Brain microvascular endothelial cell (primary cell): ENCODE measurements at regions not wholly inside any gene's neighbourhood (a gene's known extent, or its start where the extent isn't known, plus 50 kb on each side); places are given as distances from the start of the nearest gene placed in this dataset.

ENCODE experiments used
- DNase-seq: peaks from one replicate; pipeline ENCODE4 v3.0.0-alpha.2; 2020
- H3K27ac ChIP-seq: fragments of 250-450 bp; sonication (Bioruptor Pico); 2 replicates; pipeline ENCODE4 v1.5.1; 2020; ENCODE audit warnings: mild to moderate bottlenecking, moderate library complexity
- H3K27me3 ChIP-seq: fragments of 250-450 bp; sonication (Bioruptor Pico); replicated peaks from 2 replicates; pipeline ENCODE4 v1.5.1; 2020; ENCODE audit warnings: mild to moderate bottlenecking
- H3K36me3 ChIP-seq: fragments of 250-450 bp; sonication (Bioruptor Pico); replicated peaks from 2 replicates; pipeline ENCODE4 v1.5.1; 2020; ENCODE audit warnings: mild to moderate bottlenecking
- H3K4me3 ChIP-seq: 2 replicates; pipeline ENCODE4 v1.5.1; 2011; ENCODE audit warnings: low read depth, mild to moderate bottlenecking, control low read depth, low read length, moderate library complexity
- in situ Hi-C: cut with HindIII; loops from 2 replicates; pipeline ENCODE4 v1.10.0; 2017; ENCODE audit warnings: low sequenced_read_pairs, low pct_ligation_motif_present
- TF ChIP-seq, protein P1 (sequence below): IDR thresholded peaks from 2 replicates; pipeline ENCODE4 v1.5.1; 2011; ENCODE audit warnings: low read depth, mild to moderate bottlenecking, moderate library complexity, low read length, control low read depth, inconsistent platforms; ENCODE audit errors: missing control alignments

DNA sequence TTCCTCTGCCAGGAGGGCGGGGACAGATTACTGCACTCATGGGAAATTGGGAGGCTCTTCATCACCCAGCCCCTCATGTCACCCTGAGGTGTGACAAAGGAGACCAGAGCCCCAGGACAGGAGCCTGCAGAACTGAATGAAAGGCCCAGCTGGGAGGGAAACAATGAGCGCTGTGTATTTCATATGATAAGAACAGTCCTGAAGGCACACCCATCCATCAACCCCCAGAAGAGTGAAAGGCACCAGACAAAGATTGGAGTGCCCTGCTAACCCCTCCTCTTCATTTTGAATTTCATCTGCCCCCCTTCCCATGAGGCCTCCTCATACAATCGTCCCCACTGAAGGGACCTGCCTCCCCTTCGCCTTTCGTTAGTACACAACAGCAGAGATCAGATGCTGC lies 160.0 kb upstream of the PRICKLE2 start:
- TF ChIP-seq, protein P1, sequence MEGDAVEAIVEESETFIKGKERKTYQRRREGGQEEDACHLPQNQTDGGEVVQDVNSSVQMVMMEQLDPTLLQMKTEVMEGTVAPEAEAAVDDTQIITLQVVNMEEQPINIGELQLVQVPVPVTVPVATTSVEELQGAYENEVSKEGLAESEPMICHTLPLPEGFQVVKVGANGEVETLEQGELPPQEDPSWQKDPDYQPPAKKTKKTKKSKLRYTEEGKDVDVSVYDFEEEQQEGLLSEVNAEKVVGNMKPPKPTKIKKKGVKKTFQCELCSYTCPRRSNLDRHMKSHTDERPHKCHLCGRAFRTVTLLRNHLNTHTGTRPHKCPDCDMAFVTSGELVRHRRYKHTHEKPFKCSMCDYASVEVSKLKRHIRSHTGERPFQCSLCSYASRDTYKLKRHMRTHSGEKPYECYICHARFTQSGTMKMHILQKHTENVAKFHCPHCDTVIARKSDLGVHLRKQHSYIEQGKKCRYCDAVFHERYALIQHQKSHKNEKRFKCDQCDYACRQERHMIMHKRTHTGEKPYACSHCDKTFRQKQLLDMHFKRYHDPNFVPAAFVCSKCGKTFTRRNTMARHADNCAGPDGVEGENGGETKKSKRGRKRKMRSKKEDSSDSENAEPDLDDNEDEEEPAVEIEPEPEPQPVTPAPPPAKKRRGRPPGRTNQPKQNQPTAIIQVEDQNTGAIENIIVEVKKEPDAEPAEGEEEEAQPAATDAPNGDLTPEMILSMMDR: no peak
- H3K4me3 ChIP-seq: no peak overlapping the region
- no peaks in the 10 kb centered on the region for H3K27me3 ChIP-seq
- no peak for DNase-seq
- in situ Hi-C loops: no loop called here
- H3K36me3 ChIP-seq: no peaks in the 10 kb centered on the region
- no peak overlapping the region for H3K27ac ChIP-seq

DNA sequence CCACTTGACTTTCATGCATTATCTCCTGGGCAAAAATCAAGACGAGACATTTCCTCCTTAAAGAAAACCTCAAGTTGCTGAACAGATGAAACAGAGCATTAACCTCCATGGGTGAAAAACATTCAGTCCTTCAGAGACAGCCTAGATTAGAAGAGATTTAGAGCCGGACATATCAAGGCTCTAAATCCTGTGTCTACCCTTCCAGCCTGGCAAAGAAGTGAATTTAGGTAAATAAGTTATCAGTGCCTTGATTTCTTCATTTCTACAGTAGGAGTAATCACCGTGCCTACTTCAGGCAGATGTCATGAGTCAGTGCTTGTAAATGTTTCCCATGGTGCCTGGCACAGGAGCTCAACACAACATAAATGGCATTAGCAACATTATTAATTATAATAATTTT lies 159.3 kb upstream of the PRICKLE2 start:
- Histone ChIP-seq H3K36me3 (no peaks in the 10 kb centered on the region), H3K27ac (no peak overlapping the region), H3K4me3 (no peak overlapping the region), H3K27me3 (no peaks in the 10 kb centered on the region)
- TF ChIP-seq, protein P1: no peak
- in situ Hi-C loops: no loop called here
- DNase-seq: no peak

DNA sequence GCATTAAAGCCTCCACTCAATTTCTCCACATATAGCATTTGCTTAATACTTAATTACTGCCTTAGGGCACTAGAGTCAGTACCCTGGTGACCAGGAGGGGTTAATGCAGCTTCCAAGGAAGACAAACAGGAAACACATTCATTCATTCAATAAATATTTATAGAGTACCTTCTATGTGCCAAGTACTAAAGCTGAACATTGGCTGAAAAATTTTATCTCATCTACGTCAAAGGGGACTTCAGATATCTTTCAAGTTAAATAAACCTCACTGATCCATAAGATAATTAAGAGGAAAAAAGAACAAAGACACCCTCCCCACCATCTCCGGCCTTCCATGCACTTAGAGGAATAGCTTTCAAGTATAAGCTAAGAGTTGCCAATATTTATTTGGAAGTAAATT lies 156.9 kb upstream of the PRICKLE2 start:
- Histone ChIP-seq H3K36me3 (no peaks in the 10 kb centered on the region), H3K27me3 (no peaks in the 10 kb centered on the region), H3K4me3 (no peak overlapping the region), H3K27ac (no peak overlapping the region)
- no peak for DNase-seq
- TF ChIP-seq, protein P1: no peak
- in situ Hi-C loops: no loop called here

DNA sequence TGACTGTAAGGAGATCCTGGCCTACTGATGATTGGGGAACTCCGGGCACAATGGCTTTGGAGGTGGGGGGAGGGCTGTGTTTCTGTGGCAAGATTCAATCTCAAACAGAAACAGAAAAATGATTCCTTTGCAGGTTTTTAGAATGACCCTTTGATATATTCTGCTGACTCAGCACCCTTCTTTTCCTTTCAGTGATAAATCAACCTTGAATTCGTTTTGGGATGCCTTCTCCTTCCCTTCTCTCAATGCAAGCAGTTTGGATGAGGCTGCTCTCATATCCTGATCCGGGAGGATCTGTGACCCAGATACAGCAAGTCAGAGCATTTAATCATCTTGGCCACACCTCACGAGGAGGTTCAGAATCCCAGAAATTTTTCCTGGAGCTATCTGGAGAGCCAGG lies 156.1 kb upstream of the PRICKLE2 start:
- no peaks in the 10 kb centered on the region for H3K27me3 ChIP-seq
- TF ChIP-seq, protein P1: no peak
- H3K27ac ChIP-seq: no peak overlapping the region
- no peak for DNase-seq
- no peaks in the 10 kb centered on the region for H3K36me3 ChIP-seq
- H3K4me3 ChIP-seq: no peak overlapping the region
- in situ Hi-C loops: no loop called here

DNA sequence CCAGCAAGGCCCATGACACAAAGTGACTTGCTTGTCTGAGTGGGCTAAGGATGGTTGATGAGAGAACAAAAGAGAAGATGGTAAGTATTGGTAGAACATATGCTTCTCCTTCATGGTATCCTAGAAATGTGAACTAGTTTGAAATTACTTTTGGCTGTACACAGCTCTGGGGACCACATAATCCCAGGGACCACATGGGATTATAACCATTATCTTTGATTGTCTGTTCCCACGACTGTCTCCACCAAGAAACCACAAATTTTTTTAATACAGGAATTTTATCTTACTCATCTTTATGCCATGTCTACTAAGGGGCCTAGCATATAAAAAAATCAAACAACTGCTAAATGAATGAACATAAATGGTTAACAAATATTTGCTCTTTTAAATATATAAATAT lies 155.3 kb upstream of the PRICKLE2 start:
- no peak for DNase-seq
- H3K27ac ChIP-seq: no peak overlapping the region
- TF ChIP-seq, protein P1: no peak
- in situ Hi-C loops: no loop called here
- H3K4me3 ChIP-seq: no peak overlapping the region
- no peaks in the 10 kb centered on the region for H3K27me3 ChIP-seq
- H3K36me3 ChIP-seq: no peaks in the 10 kb centered on the region

DNA sequence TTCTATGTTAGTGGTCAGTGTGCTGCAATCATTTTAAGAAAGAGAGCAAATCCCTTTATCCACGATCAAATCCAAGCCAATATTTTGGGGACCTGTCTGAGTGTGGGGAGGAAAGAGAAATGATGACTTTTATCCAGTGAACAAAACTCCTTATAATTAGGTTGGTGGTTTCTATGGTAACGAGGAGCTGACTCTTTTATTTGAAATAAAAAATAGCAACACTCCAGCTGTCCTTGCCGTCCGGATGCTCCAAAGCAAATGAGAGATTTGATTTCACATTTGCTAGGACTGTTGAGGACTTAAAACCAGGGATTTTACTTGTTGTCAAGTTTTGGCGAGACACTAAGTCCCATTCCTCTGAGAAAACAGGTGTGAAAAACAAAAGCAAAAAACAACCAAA lies 154.0 kb upstream of the PRICKLE2 start:
- TF ChIP-seq, protein P1: no peak
- H3K27me3 ChIP-seq: no peaks in the 10 kb centered on the region
- no peak overlapping the region for H3K4me3 ChIP-seq
- DNase-seq: no peak
- no peak overlapping the region for H3K27ac ChIP-seq
- no peaks in the 10 kb centered on the region for H3K36me3 ChIP-seq
- in situ Hi-C loops: no loop called here
